DND-41 (cell line): ENCODE measurements at regions not wholly inside any gene's neighbourhood (a gene's known extent, or its start where the extent isn't known, plus 50 kb on each side); places are given as distances from the start of the nearest gene placed in this dataset.

Experiments
- ATAC-seq: fragments of 200-7000 bp; cut with Tn5 transposase; 3 replicates; pipeline ENCODE4 v1.9.1; 2021; ENCODE audit warnings: low read depth; ENCODE audit not compliant: insufficient read depth
- DNase-seq: peaks from one replicate; pipeline ENCODE4 v3.0.0-alpha.2; 2020
- H2AFZ ChIP-seq: 2 replicates; pipeline ENCODE4 v1.6.0; 2012; ENCODE audit warnings: low read depth, low read length
- H3K27ac ChIP-seq: 2 replicates; pipeline ENCODE4 v1.5.1; 2012; ENCODE audit warnings: low read length, inconsistent platforms
- H3K27me3 ChIP-seq: fragments of 200-600 bp; sonication (generic); 2 replicates; pipeline ENCODE4 v1.6.0; 2012; ENCODE audit warnings: low read length, mild to moderate bottlenecking, inconsistent platforms; ENCODE audit not compliant: insufficient read depth, poor library complexity
- H3K36me3 ChIP-seq: 2 replicates; pipeline ENCODE4 v1.5.1; 2012; ENCODE audit warnings: low read length, inconsistent platforms; ENCODE audit not compliant: insufficient read depth
- H3K4me1 ChIP-seq: 2 replicates; pipeline ENCODE4 v1.5.1; 2012; ENCODE audit warnings: mild to moderate bottlenecking, low read length; ENCODE audit not compliant: insufficient read depth
- H3K4me2 ChIP-seq: 2 replicates; pipeline ENCODE4 v1.6.0; 2012; ENCODE audit warnings: mild to moderate bottlenecking, moderate library complexity, low read length, inconsistent platforms; ENCODE audit not compliant: insufficient read depth
- H3K4me3 ChIP-seq, 2 experiments: fragments of 200-600 bp in 1 of 2; shearing (Covaris generic) in 1 of 2; 2 replicates each; pipeline ENCODE4 v1.5.1; 2012 to 2016; ENCODE audit warnings: inconsistent platforms in 2 of 2, low read length in 2 of 2, mild to moderate bottlenecking in 2 of 2, low read depth in 1 of 2, moderate library complexity in 1 of 2
- H3K79me2 ChIP-seq: 2 replicates; pipeline ENCODE4 v1.6.0; 2012; ENCODE audit warnings: low read length, inconsistent platforms; ENCODE audit not compliant: insufficient read depth
- H3K9ac ChIP-seq: 2 replicates; pipeline ENCODE4 v1.6.0; 2012; ENCODE audit warnings: low read depth, mild to moderate bottlenecking, inconsistent platforms, low read length, moderate library complexity
- H3K9me3 ChIP-seq: 2 replicates; pipeline ENCODE4 v1.5.1; 2012; ENCODE audit warnings: low read length, moderate library complexity, mild to moderate bottlenecking, inconsistent platforms; ENCODE audit not compliant: insufficient read depth, severe bottlenecking
- H4K20me1 ChIP-seq: 2 replicates; pipeline ENCODE4 v1.6.0; 2012; ENCODE audit warnings: low read length; ENCODE audit not compliant: insufficient read depth
- CTCF ChIP-seq: IDR thresholded peaks from 2 replicates; pipeline ENCODE4 v1.5.1; 2012; ENCODE audit warnings: borderline replicate concordance, low read length, moderate library complexity, mild to moderate bottlenecking; ENCODE audit not compliant: poor library complexity, severe bottlenecking; ENCODE audit errors: extremely low read depth
- EZH2 ChIP-seq: IDR thresholded peaks from 3 replicates; pipeline ENCODE4 v1.6.1; 2012; ENCODE audit warnings: borderline replicate concordance, low read depth, mild to moderate bottlenecking, moderate library complexity, low read length, inconsistent platforms; ENCODE audit not compliant: severe bottlenecking

- H3K4me1 ChIP-seq = no peaks in the 10 kb centered on the region
- ATAC-seq = no peak
- H3K27ac ChIP-seq = no peak overlapping the region
- H2AFZ ChIP-seq = no peak overlapping the region
- H3K4me3 ChIP-seq = no peak overlapping the region
- no peak overlapping the region for H3K9ac ChIP-seq
- DNase-seq = no peak
- H3K27me3 ChIP-seq = no peaks in the 10 kb centered on the region
- no peak for TF ChIP-seq CTCF
- TF ChIP-seq EZH2 = no peak
- no peak overlapping the region for H3K4me2 ChIP-seq
- H3K79me2 ChIP-seq = no peaks in the 10 kb centered on the region
- no peaks in the 10 kb centered on the region for H3K36me3 ChIP-seq
- H3K9me3 ChIP-seq = no peaks in the 10 kb centered on the region
- H4K20me1 ChIP-seq = no peaks in the 10 kb centered on the region
Measured at GRCh38 chrX:124993735-124994134, 325.9 kb upstream of the TEX13C start.

- Histone ChIP-seq H3K79me2 (no peaks in the 10 kb centered on the region), H3K4me1 (no peaks in the 10 kb centered on the region), H3K36me3 (no peaks in the 10 kb centered on the region), H3K4me2 (no peak overlapping the region), H3K9ac (no peak overlapping the region), H3K27ac (no peak overlapping the region), H4K20me1 (no peaks in the 10 kb centered on the region), H3K4me3 (no peak overlapping the region), H3K9me3 (no peaks in the 10 kb centered on the region), H2AFZ (no peak overlapping the region), H3K27me3 (no peaks in the 10 kb centered on the region)
- DNase-seq (no peak), ATAC-seq (no peak)
- TF ChIP-seq CTCF (no peak), EZH2 (no peak)
Measured at GRCh38 chrX:124994404-124994803, 325.3 kb upstream of the TEX13C start.

GRCh38 chrX:125003746-125004446 lies 315.8 kb upstream of the TEX13C start:
- no peak for TF ChIP-seq EZH2
- no peak for TF ChIP-seq CTCF
- ATAC-seq (no peak), DNase-seq (no peak)
- Histone ChIP-seq H3K4me1 (no peaks in the 10 kb centered on the region), H3K27ac (no peak overlapping the region), H3K9me3 (no peaks in the 10 kb centered on the region), H3K9ac (no peak overlapping the region), H3K4me3 (no peak overlapping the region), H4K20me1 (no peaks in the 10 kb centered on the region), H3K27me3 (no peaks in the 10 kb centered on the region), H3K36me3 (no peaks in the 10 kb centered on the region), H3K4me2 (no peak overlapping the region), H2AFZ (no peak overlapping the region), H3K79me2 (no peaks in the 10 kb centered on the region)
